ENCODE measurements at regions not wholly inside any gene's neighbourhood (a gene's known extent, or its start where the extent isn't known, plus 50 kb on each side); places are given as distances from the start of the nearest gene placed in this dataset.

DNA sequence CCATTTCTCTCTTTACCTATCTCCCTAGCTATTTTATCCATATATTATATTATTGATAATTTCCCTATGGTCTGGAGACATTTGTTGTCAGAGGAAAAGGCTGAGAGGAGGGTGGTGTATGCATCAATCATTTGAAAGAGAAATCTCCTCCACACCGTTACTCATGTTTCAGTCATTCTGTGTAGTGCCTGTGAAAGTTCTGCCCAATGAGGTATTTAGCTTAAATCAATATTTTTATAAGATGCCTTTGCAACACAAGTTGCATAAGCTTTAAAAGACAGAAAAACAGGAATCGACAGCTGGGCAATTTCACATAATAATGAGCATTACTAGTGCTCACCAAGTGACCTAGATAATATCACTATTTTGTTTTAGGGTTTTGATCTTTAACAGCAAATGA, 363.7 kb upstream of the FSIP2 start:
- H3K4me3 ChIP-seq (ENCODE audit: low read depth, low read length), result no peak overlapping the region
- H3K9me3 ChIP-seq, result no peaks in the 10 kb centered on the region
- no peaks in the 10 kb centered on the region for H3K36me3 ChIP-seq
- DNase-seq, result no peak
- no peaks in the 10 kb centered on the region for H3K4me1 ChIP-seq
- TF ChIP-seq, protein P1, sequence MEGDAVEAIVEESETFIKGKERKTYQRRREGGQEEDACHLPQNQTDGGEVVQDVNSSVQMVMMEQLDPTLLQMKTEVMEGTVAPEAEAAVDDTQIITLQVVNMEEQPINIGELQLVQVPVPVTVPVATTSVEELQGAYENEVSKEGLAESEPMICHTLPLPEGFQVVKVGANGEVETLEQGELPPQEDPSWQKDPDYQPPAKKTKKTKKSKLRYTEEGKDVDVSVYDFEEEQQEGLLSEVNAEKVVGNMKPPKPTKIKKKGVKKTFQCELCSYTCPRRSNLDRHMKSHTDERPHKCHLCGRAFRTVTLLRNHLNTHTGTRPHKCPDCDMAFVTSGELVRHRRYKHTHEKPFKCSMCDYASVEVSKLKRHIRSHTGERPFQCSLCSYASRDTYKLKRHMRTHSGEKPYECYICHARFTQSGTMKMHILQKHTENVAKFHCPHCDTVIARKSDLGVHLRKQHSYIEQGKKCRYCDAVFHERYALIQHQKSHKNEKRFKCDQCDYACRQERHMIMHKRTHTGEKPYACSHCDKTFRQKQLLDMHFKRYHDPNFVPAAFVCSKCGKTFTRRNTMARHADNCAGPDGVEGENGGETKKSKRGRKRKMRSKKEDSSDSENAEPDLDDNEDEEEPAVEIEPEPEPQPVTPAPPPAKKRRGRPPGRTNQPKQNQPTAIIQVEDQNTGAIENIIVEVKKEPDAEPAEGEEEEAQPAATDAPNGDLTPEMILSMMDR (IDR thresholded peaks at IDR 0.05; ENCODE audit: low read depth, low read length), result no peak
- no peaks in the 10 kb centered on the region for H3K27me3 ChIP-seq

DNA sequence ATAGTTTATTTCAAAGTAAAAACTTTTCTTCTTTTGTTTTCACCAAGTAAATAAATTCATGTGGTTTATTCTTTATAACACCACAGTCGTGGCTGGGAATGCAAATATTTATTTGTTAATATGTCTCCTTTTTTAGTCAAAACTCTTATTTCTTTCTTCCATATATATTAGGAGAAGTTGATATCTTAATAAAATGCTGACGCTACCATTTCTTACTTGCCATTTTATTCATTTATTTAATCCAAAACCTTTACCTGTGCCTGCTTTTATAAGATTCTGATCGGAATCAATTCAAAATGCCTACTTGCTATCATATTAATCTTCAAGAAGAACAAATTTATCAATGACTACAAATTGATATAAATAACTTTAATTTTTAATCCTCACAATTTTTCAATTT, 362.9 kb upstream of the FSIP2 start:
- no peak for DNase-seq
- H3K4me1 ChIP-seq, result no peaks in the 10 kb centered on the region
- no peaks in the 10 kb centered on the region for H3K36me3 ChIP-seq
- H3K27me3 ChIP-seq, result no peaks in the 10 kb centered on the region
- H3K9me3 ChIP-seq, result no peaks in the 10 kb centered on the region
- no peak overlapping the region for H3K4me3 ChIP-seq (ENCODE audit: low read depth, low read length)
- TF ChIP-seq, protein P1 (IDR thresholded peaks at IDR 0.05; ENCODE audit: low read depth, low read length), result no peak

DNA sequence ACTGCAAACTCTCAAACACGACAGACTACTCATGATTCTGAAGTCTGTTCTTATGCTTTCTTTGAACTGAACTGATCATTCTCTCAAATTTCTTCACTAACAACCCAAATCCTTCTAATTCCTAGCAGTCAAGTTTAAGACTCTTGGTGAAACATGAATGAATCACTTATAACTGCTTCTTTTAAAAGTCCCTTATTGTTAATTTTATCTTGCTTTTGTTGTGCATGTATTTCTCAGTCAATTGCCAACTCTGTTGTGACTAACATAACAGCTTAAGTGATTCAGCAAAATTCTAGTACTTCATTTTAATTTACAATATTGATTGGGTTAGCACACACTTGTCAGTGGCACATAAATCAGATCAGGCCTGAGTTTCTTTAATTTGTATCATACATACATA, 357.0 kb upstream of the FSIP2 start:
- H3K9me3 ChIP-seq, result no peaks in the 10 kb centered on the region
- TF ChIP-seq, protein P1 (IDR thresholded peaks at IDR 0.05; ENCODE audit: low read depth, low read length), result no peak
- no peaks in the 10 kb centered on the region for H3K36me3 ChIP-seq
- H3K4me1 ChIP-seq, result no peaks in the 10 kb centered on the region
- no peak overlapping the region for H3K4me3 ChIP-seq (ENCODE audit: low read depth, low read length)
- no peaks in the 10 kb centered on the region for H3K27me3 ChIP-seq
- DNase-seq, result no peak

GRCh38 chr2:185384822-185385560, 353.6 kb upstream of the FSIP2 start:
- no peaks in the 10 kb centered on the region for H3K36me3 ChIP-seq
- TF ChIP-seq, protein P1 (IDR thresholded peaks at IDR 0.05; ENCODE audit: low read depth, low read length), result no peak
- no peaks in the 10 kb centered on the region for H3K4me1 ChIP-seq
- H3K4me3 ChIP-seq (ENCODE audit: low read depth, low read length), result no peak overlapping the region
- no peak for DNase-seq
- no peaks in the 10 kb centered on the region for H3K9me3 ChIP-seq
- H3K27me3 ChIP-seq, result no peaks in the 10 kb centered on the region

GRCh38 chr2:185388226-185388625, 350.4 kb upstream of the FSIP2 start:
- H3K27me3 ChIP-seq, result no peaks in the 10 kb centered on the region
- DNase-seq, result no peak
- H3K4me3 ChIP-seq (ENCODE audit: low read depth, low read length), result no peak overlapping the region
- TF ChIP-seq, protein P1 (IDR thresholded peaks at IDR 0.05; ENCODE audit: low read depth, low read length), result no peak
- no peaks in the 10 kb centered on the region for H3K4me1 ChIP-seq
- no peaks in the 10 kb centered on the region for H3K9me3 ChIP-seq
- H3K36me3 ChIP-seq, result no peaks in the 10 kb centered on the region

- H3K27me3 ChIP-seq, result no peaks in the 10 kb centered on the region
These were observed 347.1 kb upstream of the FSIP2 start for GRCh38 chr2:185391543-185391942.

More at GRCh38 chr2:185391543-185391942, 347.1 kb upstream of the FSIP2 start:
- Histone ChIP-seq H3K9me3 (no peaks in the 10 kb centered on the region), H3K36me3 (no peaks in the 10 kb centered on the region), H3K4me1 (no peaks in the 10 kb centered on the region), H3K4me3 (ENCODE audit: low read depth, low read length) (no peak overlapping the region)
- TF ChIP-seq, protein P1 (IDR thresholded peaks at IDR 0.05; ENCODE audit: low read depth, low read length), result no peak
- DNase-seq, result no peak
